ENCODE measurements at regions not wholly inside any gene's neighbourhood (a gene's known extent, or its start where the extent isn't known, plus 50 kb on each side); places are given as distances from the start of the nearest gene placed in this dataset.

GRCh38 chr19:30253581-30253996 is 118.6 kb upstream of the ZNF536 start:
- ATAC-seq (ENCODE audit: insufficient number of reproducible peaks, low FRiP score, low read depth) (no peak), DNase-seq (ENCODE audit: low spot score) (no peak)
- Histone ChIP-seq H3K27ac (no peak overlapping the region), H3K4me3 (no peak overlapping the region), H3K36me3 (no peaks in the 10 kb centered on the region), H3K9me3 (no peaks in the 10 kb centered on the region), H3K27me3 (replicated peaks; ENCODE audit: insufficient read depth) (no peaks in the 10 kb centered on the region), H3K4me1 (ENCODE audit: control insufficient read depth in 1 of 2, low read depth in 2 of 2) (no peaks in the 10 kb centered on the region)
- TF ChIP-seq, protein P1, sequence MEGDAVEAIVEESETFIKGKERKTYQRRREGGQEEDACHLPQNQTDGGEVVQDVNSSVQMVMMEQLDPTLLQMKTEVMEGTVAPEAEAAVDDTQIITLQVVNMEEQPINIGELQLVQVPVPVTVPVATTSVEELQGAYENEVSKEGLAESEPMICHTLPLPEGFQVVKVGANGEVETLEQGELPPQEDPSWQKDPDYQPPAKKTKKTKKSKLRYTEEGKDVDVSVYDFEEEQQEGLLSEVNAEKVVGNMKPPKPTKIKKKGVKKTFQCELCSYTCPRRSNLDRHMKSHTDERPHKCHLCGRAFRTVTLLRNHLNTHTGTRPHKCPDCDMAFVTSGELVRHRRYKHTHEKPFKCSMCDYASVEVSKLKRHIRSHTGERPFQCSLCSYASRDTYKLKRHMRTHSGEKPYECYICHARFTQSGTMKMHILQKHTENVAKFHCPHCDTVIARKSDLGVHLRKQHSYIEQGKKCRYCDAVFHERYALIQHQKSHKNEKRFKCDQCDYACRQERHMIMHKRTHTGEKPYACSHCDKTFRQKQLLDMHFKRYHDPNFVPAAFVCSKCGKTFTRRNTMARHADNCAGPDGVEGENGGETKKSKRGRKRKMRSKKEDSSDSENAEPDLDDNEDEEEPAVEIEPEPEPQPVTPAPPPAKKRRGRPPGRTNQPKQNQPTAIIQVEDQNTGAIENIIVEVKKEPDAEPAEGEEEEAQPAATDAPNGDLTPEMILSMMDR (IDR thresholded peaks at IDR 0.05): no peak

- no peak for ATAC-seq (ENCODE audit: insufficient number of reproducible peaks, low FRiP score, low read depth)
- Histone ChIP-seq H3K9me3 (no peaks in the 10 kb centered on the region), H3K36me3 (no peaks in the 10 kb centered on the region), H3K27ac (no peak overlapping the region), H3K4me3 (no peak overlapping the region), H3K27me3 (replicated peaks; ENCODE audit: insufficient read depth) (no peaks in the 10 kb centered on the region), H3K4me1 (ENCODE audit: control insufficient read depth in 1 of 2, low read depth in 2 of 2) (no peaks in the 10 kb centered on the region)
- TF ChIP-seq, protein P1 (IDR thresholded peaks at IDR 0.05): no peak
- no peak for DNase-seq (ENCODE audit: low spot score)
Observed at GRCh38 chr19:30254158-30254557, 118.0 kb upstream of the ZNF536 start.

DNA sequence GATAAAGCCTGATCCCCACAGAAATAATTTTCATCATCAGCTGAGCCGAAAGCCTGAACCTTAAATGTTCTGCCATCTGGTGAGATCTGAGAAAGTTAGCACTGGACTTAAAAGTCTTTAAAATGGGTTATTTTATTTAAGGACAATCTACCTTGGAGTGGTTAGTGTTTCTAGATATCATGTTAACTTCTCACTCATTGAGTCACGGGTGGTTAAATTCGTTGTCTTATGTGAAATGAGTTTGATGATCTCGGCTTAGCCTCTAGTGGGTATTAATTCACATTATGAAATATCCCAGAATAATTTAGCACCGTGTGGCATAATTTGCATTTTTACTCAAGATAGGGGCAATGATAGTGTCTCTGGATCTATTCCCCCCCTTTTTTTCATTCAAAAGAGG is 117.4 kb upstream of the ZNF536 start:
- Histone ChIP-seq H3K4me1 (ENCODE audit: control insufficient read depth in 1 of 2, low read depth in 2 of 2) (no peaks in the 10 kb centered on the region), H3K27me3 (replicated peaks; ENCODE audit: insufficient read depth) (no peaks in the 10 kb centered on the region), H3K9me3 (no peaks in the 10 kb centered on the region), H3K27ac (no peak overlapping the region), H3K36me3 (no peaks in the 10 kb centered on the region), H3K4me3 (no peak overlapping the region)
- TF ChIP-seq, protein P1 (IDR thresholded peaks at IDR 0.05): no peak
- ATAC-seq (ENCODE audit: insufficient number of reproducible peaks, low FRiP score, low read depth) (no peak), DNase-seq (ENCODE audit: low spot score) (no peak)

- Histone ChIP-seq H3K36me3 (no peaks in the 10 kb centered on the region), H3K4me3 (no peak overlapping the region), H3K27me3 (replicated peaks; ENCODE audit: insufficient read depth) (no peaks in the 10 kb centered on the region), H3K4me1 (ENCODE audit: control insufficient read depth in 1 of 2, low read depth in 2 of 2) (no peaks in the 10 kb centered on the region), H3K27ac (no peak overlapping the region), H3K9me3 (no peaks in the 10 kb centered on the region)
- TF ChIP-seq, protein P1 (IDR thresholded peaks at IDR 0.05): no peak
- DNase-seq (ENCODE audit: low spot score) (no peak), ATAC-seq (ENCODE audit: insufficient number of reproducible peaks, low FRiP score, low read depth) (no peak)
Observed at GRCh38 chr19:30255791-30256495, 116.2 kb upstream of the ZNF536 start.

DNA sequence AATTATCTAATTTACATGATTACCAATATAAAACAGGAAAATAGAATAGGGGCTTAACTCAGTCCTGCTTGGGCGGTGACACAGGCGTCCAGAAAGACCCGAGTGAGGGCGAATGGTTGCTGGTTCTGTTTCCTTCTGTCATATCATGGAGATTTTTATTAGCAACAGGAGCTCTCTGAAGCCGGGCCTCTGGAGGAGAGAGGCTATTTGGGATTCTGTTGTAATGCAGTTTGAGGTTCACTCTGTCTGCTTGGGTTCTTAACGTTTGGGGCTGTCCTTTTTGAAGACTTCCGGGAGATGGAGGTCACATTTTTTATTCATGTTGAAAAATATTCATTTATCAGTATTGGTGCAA is 115.7 kb upstream of the ZNF536 start:
- H3K27me3 ChIP-seq (replicated peaks; ENCODE audit: insufficient read depth): no peaks in the 10 kb centered on the region
- ATAC-seq (ENCODE audit: insufficient number of reproducible peaks, low FRiP score, low read depth) (no peak), DNase-seq (ENCODE audit: low spot score) (no peak)
- H3K36me3 ChIP-seq: no peaks in the 10 kb centered on the region
- H3K27ac ChIP-seq: no peak overlapping the region
- TF ChIP-seq, protein P1 (IDR thresholded peaks at IDR 0.05): no peak
- no peak overlapping the region for H3K4me3 ChIP-seq
- H3K4me1 ChIP-seq (ENCODE audit: control insufficient read depth in 1 of 2, low read depth in 2 of 2): no peaks in the 10 kb centered on the region
- H3K9me3 ChIP-seq: no peaks in the 10 kb centered on the region

Data from thoracic aorta (tissue), 2 donors.